NCI-H1417 (cell line): ENCODE measurements at regions not wholly inside any gene's neighbourhood (a gene's known extent, or its start where the extent isn't known, plus 50 kb on each side); places are given as distances from the start of the nearest gene placed in this dataset.

ENCODE experiments used
- DNase-seq, 3 experiments: peaks; one replicate each; lab custom pipeline; 2025; lab: John Stamatoyannopoulos, UW

- no peak for DNase-seq
These were observed 101.2 kb downstream of the CRPPA start for GRCh38 chr7:16320099-16320660.

- DNase-seq: no peak
These were observed 102.1 kb downstream of the CRPPA start for GRCh38 chr7:16318989-16319915.

GRCh38 chr7:16318463-16318862 lies 102.9 kb downstream of the CRPPA start:
- no peak for DNase-seq

GRCh38 chr7:16317406-16317805 lies 103.9 kb downstream of the CRPPA start:
- DNase-seq: no peak

- DNase-seq: no peak
These were observed 106.1 kb downstream of the CRPPA start for GRCh38 chr7:16315280-16315679.

GRCh38 chr7:16309129-16309528 lies 112.2 kb downstream of the CRPPA start:
- DNase-seq: no peak

- DNase-seq: no peak
These were observed 120.0 kb downstream of the CRPPA start for GRCh38 chr7:16301291-16301690.

GRCh38 chr7:16300361-16300895 lies 120.9 kb downstream of the CRPPA start:
- no peak for DNase-seq

- peak in 1 of 3 experiments; percentile 43 for DNase-seq
These were observed 121.5 kb downstream of the CRPPA start for GRCh38 chr7:16299853-16300252.

- DNase-seq: no peak
These were observed 123.1 kb downstream of the CRPPA start for GRCh38 chr7:16298221-16298620.

GRCh38 chr7:16295558-16295957 lies 125.8 kb downstream of the CRPPA start:
- DNase-seq: no peak

GRCh38 chr7:16293669-16294425 lies 127.5 kb downstream of the CRPPA start:
- no peak for DNase-seq

- DNase-seq: no peak
These were observed 136.8 kb downstream of the CRPPA start for GRCh38 chr7:16284581-16284980.

- DNase-seq: no peak
These were observed 143.1 kb downstream of the CRPPA start for GRCh38 chr7:16278167-16278787.

- no peak for DNase-seq
These were observed 149.2 kb downstream of the CRPPA start for GRCh38 chr7:16271990-16272665.

- DNase-seq: no peak
These were observed 149.9 kb downstream of the CRPPA start for GRCh38 chr7:16271355-16271915.

GRCh38 chr7:16270844-16271243 lies 150.5 kb downstream of the CRPPA start:
- peak in 2 of 3 experiments; percentile 5 to 56 for DNase-seq

GRCh38 chr7:16268821-16269768 lies 152.2 kb downstream of the CRPPA start:
- peak in 1 of 3 experiments; percentile 40 for DNase-seq

GRCh38 chr7:16267953-16268820 lies 153.2 kb downstream of the CRPPA start:
- no peak for DNase-seq
